ENCODE measurements at regions not wholly inside any gene's neighbourhood (a gene's known extent, or its start where the extent isn't known, plus 50 kb on each side); places are given as distances from the start of the nearest gene placed in this dataset.

GRCh38 chr13:44211704-44212346 is 161.8 kb upstream of the SERP2 start:
- ChIA-PET POLR2A (no interaction called here), CTCF (no interaction called here)
- TF ChIP-seq CTCF (IDR thresholded peaks at IDR 0.05; ENCODE audit: control extremely low read depth, extremely low read depth, low read depth, missing control alignments), result no peak
- no peak for DNase-seq (ENCODE audit: extremely low spot score)

GRCh38 chr13:44212633-44213396 is 160.8 kb upstream of the SERP2 start:
- CTCF ChIA-PET, result no interaction called here
- POLR2A ChIA-PET, result interaction anchor here (0.5 kb wide), 1 partner anchor 271 kb away, joined by 3 read pairs; no protein-coding TSS in a partner anchor
- no peak for TF ChIP-seq CTCF (IDR thresholded peaks at IDR 0.05; ENCODE audit: control extremely low read depth, extremely low read depth, low read depth, missing control alignments)
- DNase-seq (ENCODE audit: extremely low spot score), result no peak

- CTCF ChIA-PET, result interaction anchor here (1.0 kb wide), 1 partner anchor 30 kb away, joined by 3 read pairs; no protein-coding TSS in a partner anchor
- no peak for DNase-seq (ENCODE audit: extremely low spot score)
- POLR2A ChIA-PET, result no interaction called here
- TF ChIP-seq CTCF (IDR thresholded peaks at IDR 0.05; ENCODE audit: control extremely low read depth, extremely low read depth, low read depth, missing control alignments), result no peak
Measured at GRCh38 chr13:44218501-44219240, 155.0 kb upstream of the SERP2 start.

GRCh38 chr13:44219577-44220548 is 153.8 kb upstream of the SERP2 start:
- ChIA-PET POLR2A (no interaction called here), CTCF (interaction anchor here (1.7 kb wide), 1 partner anchor 43 kb away, joined by 3 read pairs; no protein-coding TSS in a partner anchor)
- TF ChIP-seq CTCF (IDR thresholded peaks at IDR 0.05; ENCODE audit: control extremely low read depth, extremely low read depth, low read depth, missing control alignments), result no peak
- DNase-seq (ENCODE audit: extremely low spot score), result no peak

- DNase-seq (ENCODE audit: extremely low spot score), result no peak
- POLR2A ChIA-PET, result no interaction called here
- CTCF ChIA-PET, result interaction anchor here (1.7 kb wide), 1 partner anchor 42 kb away, joined by 3 read pairs; no protein-coding TSS in a partner anchor
- no peak for TF ChIP-seq CTCF (IDR thresholded peaks at IDR 0.05; ENCODE audit: control extremely low read depth, extremely low read depth, low read depth, missing control alignments)
Measured at GRCh38 chr13:44220948-44221347, 152.7 kb upstream of the SERP2 start.

Data from GM10248 (cell line).